Mucosa of rectum (tissue), 2 donors: ENCODE measurements at regions not wholly inside any gene's neighbourhood (a gene's known extent, or its start where the extent isn't known, plus 50 kb on each side); places are given as distances from the start of the nearest gene placed in this dataset.
"Not testable (repeated sequence)": the region's sequence is repeated elsewhere in the genome, so short reads cannot be mapped to it uniquely, and the experiment has no call there.

Experiments
- H3K27ac ChIP-seq, 2 donors: one replicate each; pipeline ENCODE4 v1.7.0; 2013; ENCODE audit warnings: inconsistent platforms in 2 of 2, low read depth in 2 of 2, low read length in 2 of 2
- H3K27me3 ChIP-seq, 2 donors: one replicate each; pipeline ENCODE4 v1.7.0; 2013; ENCODE audit warnings: low read length in 2 of 2; ENCODE audit not compliant: control insufficient read depth in 2 of 2, insufficient read depth in 2 of 2
- H3K36me3 ChIP-seq, 2 donors: one replicate each; pipeline ENCODE4 v1.7.0; 2013; ENCODE audit warnings: low read length in 2 of 2; ENCODE audit not compliant: control insufficient read depth in 2 of 2, insufficient read depth in 2 of 2
- H3K4me1 ChIP-seq, 2 donors: one replicate each; pipeline ENCODE4 v1.7.0; 2013; ENCODE audit warnings: low read length in 2 of 2, mild to moderate bottlenecking in 1 of 2; ENCODE audit not compliant: control insufficient read depth in 2 of 2, insufficient read depth in 2 of 2
- H3K4me3 ChIP-seq, 2 donors: one replicate each; pipeline ENCODE4 v1.7.0; 2013; ENCODE audit warnings: low read length in 2 of 2
- H3K9ac ChIP-seq, 2 donors: one replicate each; pipeline ENCODE4 v1.7.0; 2013; ENCODE audit warnings: low read length in 2 of 2, low read depth in 1 of 2, mild to moderate bottlenecking in 1 of 2
- H3K9me3 ChIP-seq, 2 donors: one replicate each; pipeline ENCODE4 v1.7.0; 2013; ENCODE audit warnings: low read length in 2 of 2; ENCODE audit not compliant: control insufficient read depth in 2 of 2
- donor health status: healthy.
- donor health status: Normal muscosa, but diverticular disease.

- Histone ChIP-seq H3K36me3 (peaks cover 0 to 3% of the 10 kb centered on the region in 2 donors), H3K9me3 (no peaks in the 10 kb centered on the region), H3K4me1 (no peaks in the 10 kb centered on the region), H3K9ac (no peak overlapping the region), H3K27me3 (no peaks in the 10 kb centered on the region), H3K4me3 (no peak overlapping the region), H3K27ac (peak overlapping the region in 1 of 2 donors; percentile 34)
Measured at GRCh38 chr16:29148131-29148691, 163.4 kb downstream of the LAT start.

GRCh38 chr16:29147710-29148109, 162.9 kb downstream of the LAT start:
- H3K27ac ChIP-seq, H3K4me3 ChIP-seq: not testable (repeated sequence)

GRCh38 chr16:29146808-29147643, 162.2 kb downstream of the LAT start:
- not testable (repeated sequence) for H3K36me3 ChIP-seq, H3K4me1 ChIP-seq, H3K4me3 ChIP-seq, H3K9me3 ChIP-seq, H3K27ac ChIP-seq, H3K9ac ChIP-seq, H3K27me3 ChIP-seq

More at GRCh38 chr16:29147710-29148109, 162.9 kb downstream of the LAT start:
- not testable (repeated sequence) for H3K9ac ChIP-seq, H3K27me3 ChIP-seq, H3K9me3 ChIP-seq, H3K36me3 ChIP-seq, H3K4me1 ChIP-seq

- H3K9ac ChIP-seq, result no peak overlapping the region
- H3K27me3 ChIP-seq, result no peaks in the 10 kb centered on the region
- H3K9me3 ChIP-seq, result no peaks in the 10 kb centered on the region
- H3K4me1 ChIP-seq, result no peaks in the 10 kb centered on the region
- no peak overlapping the region for H3K27ac ChIP-seq
- H3K4me3 ChIP-seq, result no peak overlapping the region
- H3K36me3 ChIP-seq, result peaks cover 0 to 3% of the 10 kb centered on the region in 2 donors
Measured at GRCh38 chr16:29146266-29146665, 161.4 kb downstream of the LAT start.

- H3K27me3 ChIP-seq, H3K9me3 ChIP-seq, H3K9ac ChIP-seq, H3K4me1 ChIP-seq, H3K36me3 ChIP-seq, H3K27ac ChIP-seq, H3K4me3 ChIP-seq: not testable (repeated sequence)
Measured at GRCh38 chr16:29145486-29146225, 160.8 kb downstream of the LAT start.

GRCh38 chr16:29145086-29145485, 160.2 kb downstream of the LAT start:
- H3K4me1 ChIP-seq, H3K36me3 ChIP-seq, H3K9me3 ChIP-seq, H3K4me3 ChIP-seq, H3K27ac ChIP-seq, H3K27me3 ChIP-seq, H3K9ac ChIP-seq: not testable (repeated sequence)

GRCh38 chr16:29144669-29145062, 159.8 kb downstream of the LAT start:
- H3K9me3 ChIP-seq, H3K4me1 ChIP-seq, H3K4me3 ChIP-seq, H3K27ac ChIP-seq, H3K27me3 ChIP-seq, H3K36me3 ChIP-seq, H3K9ac ChIP-seq: not testable (repeated sequence)

GRCh38 chr16:29143739-29144668, 159.2 kb downstream of the LAT start:
- H3K9me3 ChIP-seq, H3K27ac ChIP-seq, H3K36me3 ChIP-seq, H3K4me1 ChIP-seq, H3K4me3 ChIP-seq, H3K9ac ChIP-seq, H3K27me3 ChIP-seq: not testable (repeated sequence)

- H3K27ac ChIP-seq, H3K27me3 ChIP-seq, H3K9me3 ChIP-seq, H3K9ac ChIP-seq, H3K36me3 ChIP-seq, H3K4me3 ChIP-seq, H3K4me1 ChIP-seq: not testable (repeated sequence)
Measured at GRCh38 chr16:29142506-29142905, 157.7 kb downstream of the LAT start.
